ENCODE measurements at regions not wholly inside any gene's neighbourhood (a gene's known extent, or its start where the extent isn't known, plus 50 kb on each side); places are given as distances from the start of the nearest gene placed in this dataset.

DNA sequence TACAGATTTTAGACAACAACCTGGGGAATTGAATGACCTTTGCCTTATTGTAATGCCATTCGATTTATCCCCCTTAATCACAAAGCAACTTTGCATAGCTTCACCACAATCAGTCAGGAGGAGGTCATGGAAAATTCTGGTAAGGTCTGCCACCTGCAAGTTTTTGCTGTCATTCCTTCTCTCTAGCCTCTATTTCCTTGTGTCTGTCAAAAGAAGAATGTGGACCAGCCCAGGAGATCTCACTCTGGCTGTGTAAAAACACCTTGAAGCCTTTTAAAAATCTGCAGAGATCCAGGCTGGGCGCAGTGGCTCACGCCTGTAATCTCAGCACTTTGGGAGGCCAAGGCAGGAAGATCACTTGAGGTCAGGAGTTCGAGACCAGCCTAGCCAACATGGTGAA lies 74.1 kb upstream of the BZW1 start:
- TF ChIP-seq CTCF (IDR thresholded peaks at IDR 0.05; ENCODE audit: insufficient read depth, low read depth, low read length) (no peak), EZH2 (IDR thresholded peaks at IDR 0.05; ENCODE audit: insufficient read depth, low read length) (no peak)

All from astrocyte (in vitro differentiated cells and primary cell).